Stimulated activated CD4-positive, alpha-beta T cell treated with anti-CD3 and anti-CD28 coated beads, Interleukin-4, amount 100 ng/mL, for 24 hours (primary cell): ENCODE measurements at regions not wholly inside any gene's neighbourhood (a gene's known extent, or its start where the extent isn't known, plus 50 kb on each side); places are given as distances from the start of the nearest gene placed in this dataset.
"Not testable (repeated sequence)": the region's sequence is repeated elsewhere in the genome, so short reads cannot be mapped to it uniquely, and the experiment has no call there.

ENCODE experiments used
- DNase-seq: peaks from one replicate; pipeline ENCODE4 v3.0.0-alpha.2; 2020

DNA sequence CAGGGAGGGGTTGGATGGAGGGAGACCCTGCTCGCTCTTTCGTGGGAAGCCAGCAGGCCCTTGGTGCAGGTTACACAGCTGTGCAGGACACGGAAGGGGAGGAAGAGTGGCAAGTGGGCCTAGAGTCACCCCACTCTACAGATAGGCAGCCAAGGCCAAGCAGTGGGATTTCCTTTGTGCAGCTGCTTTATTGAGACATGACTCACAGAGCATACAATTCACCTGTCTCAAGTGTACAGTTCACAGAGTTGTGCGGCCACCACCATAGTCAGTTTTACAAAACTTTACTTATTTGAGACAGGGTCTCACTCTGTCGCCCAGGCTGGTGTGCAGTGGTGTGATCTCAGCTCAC, 91.2 kb upstream of the CIBAR2 start:
- DNase-seq = no peak

DNA sequence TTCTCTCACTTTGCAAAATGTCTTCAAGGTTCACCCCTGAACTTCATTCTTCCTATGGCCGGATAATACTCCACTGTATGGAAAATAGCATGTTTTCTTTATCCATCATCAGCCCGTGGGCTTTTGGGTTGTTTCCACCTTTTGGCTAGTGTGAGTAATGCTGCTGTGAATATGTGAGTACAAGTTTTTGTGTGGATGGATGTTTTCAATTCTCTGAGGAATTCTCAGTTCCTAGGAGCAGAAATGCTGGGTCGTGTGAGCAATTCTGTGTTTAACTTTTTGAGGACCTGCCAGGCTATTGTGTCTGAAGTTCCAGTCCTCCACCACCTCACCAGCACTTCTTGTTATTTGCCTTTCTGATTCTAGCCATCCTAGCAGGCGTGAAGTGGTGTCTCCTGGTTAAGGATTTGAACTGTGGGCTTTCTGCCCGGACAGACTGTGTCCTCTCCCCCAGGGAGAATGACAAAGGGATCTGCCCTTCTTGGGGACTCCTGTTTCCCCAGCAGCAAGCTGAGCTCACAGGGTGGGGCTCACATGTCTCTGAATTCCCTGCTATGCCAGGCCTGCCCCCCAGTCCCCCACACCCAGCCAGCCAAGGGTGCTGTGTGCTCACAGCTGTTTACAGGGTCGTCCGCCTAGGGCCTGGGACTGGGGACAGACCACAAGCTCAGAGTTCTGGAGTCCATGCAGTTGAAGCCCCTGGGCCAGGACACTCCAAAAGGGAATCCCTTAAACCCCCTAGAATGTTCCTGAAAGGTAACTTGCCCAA, 92.2 kb upstream of the CIBAR2 start:
- no peak for DNase-seq

DNA sequence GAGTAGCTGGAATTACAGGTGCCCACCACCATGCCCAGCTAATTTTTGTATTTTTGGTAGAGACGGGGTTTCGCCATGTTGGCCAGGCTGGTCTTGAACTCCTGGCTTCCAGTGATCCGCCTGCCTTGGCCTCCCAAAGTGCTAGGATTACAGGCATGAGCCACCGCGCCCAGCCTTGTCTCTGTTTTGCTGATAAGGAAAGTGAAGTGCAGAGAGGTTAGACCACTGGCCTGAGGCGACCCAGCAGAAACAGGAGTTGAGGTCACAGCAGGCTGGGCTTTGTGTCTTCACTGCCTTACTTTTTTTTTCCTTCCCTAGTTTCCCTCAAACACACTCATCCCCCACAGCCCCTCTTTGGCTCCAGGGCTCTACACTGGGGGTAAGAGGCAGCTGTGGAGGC, 93.0 kb upstream of the CIBAR2 start:
- not testable (repeated sequence) for DNase-seq

DNA sequence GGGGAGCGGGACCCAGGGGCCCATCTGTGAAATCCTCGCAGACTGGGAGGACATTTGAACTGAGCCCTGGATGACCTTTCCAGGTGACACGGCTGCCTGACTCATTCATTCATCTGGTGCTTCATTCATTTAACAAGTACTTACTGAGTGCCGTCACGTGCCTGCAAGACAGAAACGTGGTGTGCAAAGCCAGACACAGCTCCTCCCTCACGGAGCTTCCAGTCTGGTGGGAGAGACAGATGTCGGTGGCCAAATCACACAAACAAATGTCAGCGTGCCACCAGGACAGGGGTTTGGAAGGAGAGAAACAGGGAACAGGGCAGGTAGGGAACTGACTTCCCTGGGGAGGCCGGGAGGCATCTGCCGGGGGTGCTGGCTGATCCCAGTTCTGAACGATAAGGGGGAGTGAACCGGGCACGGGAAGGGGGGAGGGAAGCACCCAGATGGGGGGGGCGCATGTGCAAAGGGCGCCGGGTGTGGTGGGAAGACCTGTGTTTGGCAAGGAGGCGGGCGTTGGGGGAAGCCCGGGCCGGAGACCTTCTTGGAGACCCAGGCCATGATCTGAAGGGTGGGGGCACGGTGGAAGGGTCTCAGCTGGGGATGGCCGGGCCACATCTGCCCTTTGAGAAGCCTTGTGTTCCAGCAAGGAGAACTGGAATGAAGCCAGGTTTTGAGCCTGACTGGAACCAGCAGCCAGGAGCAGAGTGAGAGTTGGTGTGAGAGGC, 93.6 kb upstream of the CIBAR2 start:
- DNase-seq = no peak

DNA sequence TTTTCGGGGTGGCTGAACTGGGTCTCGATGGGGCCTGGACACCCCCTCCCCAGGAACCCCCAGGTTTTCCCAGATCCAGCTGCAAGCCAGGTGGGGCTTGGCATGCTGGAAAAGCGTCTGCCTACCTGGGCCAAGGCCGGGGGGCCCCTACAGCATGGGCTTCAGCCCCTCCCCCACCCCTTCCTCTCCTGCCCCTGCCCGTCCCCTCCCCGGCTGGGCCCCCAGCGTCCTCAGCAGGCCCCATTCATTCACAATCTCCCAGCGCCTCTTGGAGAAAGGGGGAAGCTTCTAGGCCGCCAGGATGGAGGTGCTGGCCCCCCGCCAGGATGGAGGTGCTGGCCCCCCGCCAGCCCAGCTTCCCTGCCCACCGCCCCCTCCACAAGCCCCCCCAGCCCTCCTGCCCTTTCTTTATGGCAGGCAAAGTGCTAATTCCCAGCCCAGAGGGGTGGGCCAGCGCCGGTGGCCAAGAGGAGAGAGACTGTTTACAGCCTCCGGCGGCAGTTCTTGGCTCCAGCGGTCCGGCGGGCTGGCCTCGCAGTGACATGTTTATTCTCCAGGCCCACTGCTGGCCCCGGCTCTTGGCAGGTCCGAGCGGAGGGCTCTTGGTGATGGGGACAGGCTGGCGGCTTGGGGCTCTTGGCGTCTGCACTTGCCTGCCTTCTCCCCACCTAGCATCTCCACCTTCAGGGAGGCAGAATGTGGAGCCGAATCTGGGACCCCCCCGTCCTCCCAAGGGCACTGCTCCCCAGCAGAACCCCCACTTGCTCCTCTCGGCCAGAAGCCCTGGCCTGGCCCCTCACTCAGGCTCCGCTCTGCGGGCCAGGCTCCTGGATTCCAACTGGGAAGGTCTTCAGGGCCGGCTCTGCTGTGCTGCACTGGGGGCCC, 94.4 kb upstream of the CIBAR2 start:
- DNase-seq = no peak

DNA sequence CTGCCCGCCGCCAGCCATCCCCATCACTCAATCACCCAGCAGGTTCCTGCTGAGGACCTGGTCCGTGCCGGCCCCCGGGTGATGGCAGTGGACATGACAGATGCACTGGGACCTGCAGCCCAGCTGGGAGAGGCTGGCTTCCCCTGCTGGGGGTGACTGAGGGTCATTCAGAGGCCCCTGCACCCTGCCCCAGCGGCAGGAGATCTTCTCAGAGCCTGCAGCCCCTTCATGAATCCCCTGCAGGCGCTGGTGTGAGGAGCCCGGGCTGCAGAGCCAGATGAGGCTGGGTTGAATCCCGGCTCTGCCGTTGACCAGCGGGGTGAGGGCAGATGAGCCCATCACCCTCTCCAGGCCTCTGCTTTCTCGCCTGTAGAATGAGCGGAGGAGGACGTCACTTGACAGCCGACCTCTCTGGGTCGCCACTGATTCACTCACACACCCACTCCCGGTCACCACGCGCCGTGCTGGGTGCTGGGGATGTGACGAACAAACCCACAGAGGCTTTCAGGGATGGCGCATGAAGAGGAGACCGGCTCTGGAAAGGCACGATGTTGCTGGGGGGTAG, 95.2 kb upstream of the CIBAR2 start:
- no peak for DNase-seq

DNA sequence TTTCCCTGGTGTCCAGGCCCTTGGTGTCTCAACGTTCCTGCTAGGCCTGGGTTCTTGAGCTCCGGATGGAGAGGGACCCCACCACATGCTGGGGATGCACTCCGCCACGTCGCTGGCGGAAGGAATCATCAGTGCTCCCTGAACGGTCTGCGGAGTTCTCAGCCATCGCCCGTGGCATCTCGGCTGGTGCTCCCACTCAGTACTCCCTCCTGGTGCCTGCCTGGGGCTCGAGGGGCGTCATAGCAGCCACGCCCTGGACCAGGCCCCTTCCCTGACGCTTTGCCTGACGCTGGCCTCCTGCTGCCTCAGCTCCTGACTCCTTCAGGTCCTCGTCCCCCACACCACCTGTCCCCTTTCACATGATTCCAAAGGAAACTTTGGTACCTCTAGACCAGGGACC, 95.9 kb upstream of the CIBAR2 start:
- no peak for DNase-seq

DNA sequence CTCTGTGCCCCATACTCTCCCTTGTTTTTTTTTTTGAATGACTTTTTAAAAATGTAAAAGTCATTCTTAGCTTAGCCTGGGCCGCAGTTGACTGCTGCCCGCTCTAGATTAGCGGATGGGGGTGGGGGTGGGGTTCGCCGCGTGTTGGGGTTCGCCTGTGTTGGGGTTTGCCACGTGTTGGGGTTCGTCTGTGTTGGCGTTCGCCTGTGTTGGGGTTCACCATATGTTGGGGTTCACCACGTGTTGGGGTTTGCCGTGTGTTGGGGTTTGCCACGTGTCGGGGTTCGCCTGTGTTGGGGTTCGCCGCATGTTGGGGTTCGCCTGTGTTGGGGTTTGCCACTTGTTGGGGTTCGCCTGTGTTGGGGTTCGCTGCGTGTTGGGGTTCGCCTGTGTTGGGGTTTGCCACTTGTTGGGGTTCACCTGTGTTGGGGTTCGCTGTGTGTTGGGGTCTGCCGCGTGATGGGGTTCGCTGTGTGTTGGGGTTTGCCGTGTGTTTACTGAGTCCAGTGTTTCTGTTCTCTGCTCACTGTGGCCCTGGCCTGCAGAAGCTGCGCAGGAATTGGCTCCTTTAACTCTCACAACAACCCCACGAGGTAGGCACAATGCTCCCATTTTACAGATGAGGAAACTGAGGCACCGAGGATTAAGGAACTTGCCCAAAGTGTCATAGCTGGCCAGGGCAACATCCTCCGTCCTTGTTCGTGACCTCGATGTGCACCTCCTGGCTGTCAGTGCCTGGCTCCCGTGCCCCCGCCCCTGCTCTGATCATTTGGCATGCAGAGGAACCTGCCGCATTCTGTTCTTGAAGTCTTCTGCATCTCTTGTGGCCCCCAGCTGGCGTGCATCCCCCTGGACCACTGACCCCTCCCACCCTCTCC, 96.6 kb upstream of the CIBAR2 start:
- DNase-seq = no peak

DNA sequence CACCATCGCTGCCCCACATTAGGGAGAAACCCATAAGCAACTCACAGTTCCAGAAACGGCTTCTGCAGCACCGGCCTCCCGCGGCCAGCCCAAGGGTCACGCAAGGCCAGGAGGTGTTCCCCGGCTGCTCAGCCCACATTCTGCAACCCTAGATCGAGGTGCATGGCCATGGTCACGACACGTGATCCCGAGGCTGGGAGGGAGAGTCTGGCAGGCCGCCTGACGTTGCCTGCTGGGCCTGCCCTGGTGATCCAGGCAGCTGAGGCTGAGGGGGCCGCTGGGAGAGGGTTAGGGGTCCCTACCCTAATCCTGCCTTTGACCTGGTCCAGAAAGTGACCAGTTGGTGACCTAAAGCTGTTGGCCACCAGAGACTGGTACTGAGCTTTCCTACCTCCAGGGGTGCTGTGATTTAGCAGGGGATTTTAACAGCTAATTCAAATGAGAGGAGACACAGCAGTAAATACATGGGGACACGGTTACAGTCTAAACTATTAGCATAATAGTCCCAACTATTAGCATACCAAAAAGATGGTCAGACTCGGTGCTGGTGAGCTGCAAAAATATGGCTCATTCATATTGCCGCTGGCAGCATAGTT, 97.4 kb upstream of the CIBAR2 start:
- DNase-seq = no peak

DNA sequence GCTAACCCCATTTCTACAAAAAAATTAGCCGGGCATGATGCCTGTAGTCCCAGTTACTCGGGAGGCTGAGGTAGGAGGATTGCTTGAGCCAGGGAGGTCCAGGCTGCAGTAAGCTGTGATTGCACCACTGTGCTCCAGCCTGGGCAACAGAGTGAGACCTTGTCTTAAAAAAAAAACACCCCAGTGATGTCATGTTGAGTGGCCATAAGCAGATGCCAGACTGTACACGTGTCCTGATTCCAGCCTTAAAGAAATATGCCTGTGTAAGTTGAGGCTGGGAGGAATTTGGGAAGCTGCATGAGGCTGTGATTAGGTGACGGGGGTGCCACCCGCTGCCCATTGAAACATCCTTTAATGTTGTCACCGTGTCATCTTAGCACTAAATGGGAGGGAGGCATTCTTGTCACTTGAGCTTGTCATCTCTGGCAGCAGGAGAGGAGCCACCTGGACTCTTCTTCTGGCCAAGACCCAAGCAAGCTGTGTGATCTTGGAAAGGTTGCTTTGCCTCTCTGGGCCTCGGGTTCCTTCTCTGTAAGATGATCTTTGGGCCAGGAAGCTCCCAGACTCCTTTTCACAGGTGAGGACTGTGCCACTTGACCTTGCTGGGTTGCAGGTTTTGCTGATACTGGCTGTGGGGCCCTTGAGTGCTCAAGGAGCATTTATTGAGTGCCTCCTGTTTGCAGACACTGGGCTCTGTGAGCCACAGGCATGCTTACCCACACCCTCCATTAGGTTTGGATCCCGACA, 98.3 kb upstream of the CIBAR2 start:
- DNase-seq = no peak

DNA sequence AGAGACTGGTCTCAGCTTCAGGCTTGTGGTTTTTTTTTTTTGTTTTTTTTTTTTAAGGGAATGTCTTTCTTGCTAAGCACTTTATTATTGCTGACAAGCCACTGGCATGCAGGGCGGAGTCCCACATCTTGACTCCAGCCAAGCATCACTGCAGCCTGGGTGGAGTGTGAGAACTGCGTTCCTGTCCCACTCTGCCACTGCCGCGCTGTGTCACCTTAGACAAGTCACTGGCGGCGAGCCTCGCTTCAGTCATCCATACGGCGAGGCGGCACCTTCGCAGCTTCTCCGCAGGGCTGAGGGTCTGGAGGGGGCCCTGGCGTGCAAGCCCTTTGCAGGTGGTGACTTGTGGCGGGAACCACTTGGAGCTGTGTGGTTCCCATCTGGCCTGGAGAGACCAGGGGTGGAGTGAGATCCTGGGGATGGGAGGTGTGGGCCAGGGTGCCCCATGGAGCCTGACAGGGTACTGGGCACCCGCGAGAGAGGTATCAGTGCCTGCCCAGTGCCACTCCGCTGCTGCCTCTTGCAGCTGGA, 99.1 kb upstream of the CIBAR2 start:
- no peak for DNase-seq

DNA sequence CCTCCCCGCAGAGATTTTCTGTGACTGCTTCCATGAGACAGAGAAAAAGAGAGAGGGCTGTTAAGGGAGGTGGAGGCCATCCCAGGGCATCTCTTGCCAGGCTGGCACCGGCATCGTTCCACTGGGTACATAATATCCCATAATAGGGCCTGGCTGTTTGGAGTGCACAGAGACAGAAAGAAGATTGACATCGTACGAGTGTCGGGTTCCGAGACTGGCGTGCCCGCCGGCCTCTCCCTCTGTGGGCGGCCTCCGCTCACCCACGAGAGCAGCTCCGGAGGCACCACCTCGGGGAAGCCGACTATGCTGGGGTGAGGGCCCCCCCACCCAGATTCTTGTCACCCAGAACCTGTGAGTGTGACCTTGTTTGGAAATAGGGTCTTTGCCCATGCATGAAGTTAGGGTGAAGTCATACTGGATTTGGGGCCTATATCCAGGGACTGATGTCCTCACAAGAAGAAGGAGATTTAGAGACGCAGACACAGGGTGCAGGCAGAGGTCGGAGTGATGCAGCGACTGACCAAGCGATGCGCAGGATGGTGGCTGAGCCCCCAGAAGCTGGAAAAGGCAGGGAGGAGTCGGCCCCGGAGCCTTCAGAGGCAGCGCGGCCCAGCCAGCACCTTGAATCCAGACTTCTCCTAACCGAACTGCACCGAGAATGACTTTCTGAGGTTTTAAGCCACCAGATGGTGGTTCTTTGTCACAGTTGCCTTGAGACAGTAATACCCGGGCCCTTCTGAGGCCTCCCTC, 101.8 kb upstream of the CIBAR2 start:
- no peak for DNase-seq

DNA sequence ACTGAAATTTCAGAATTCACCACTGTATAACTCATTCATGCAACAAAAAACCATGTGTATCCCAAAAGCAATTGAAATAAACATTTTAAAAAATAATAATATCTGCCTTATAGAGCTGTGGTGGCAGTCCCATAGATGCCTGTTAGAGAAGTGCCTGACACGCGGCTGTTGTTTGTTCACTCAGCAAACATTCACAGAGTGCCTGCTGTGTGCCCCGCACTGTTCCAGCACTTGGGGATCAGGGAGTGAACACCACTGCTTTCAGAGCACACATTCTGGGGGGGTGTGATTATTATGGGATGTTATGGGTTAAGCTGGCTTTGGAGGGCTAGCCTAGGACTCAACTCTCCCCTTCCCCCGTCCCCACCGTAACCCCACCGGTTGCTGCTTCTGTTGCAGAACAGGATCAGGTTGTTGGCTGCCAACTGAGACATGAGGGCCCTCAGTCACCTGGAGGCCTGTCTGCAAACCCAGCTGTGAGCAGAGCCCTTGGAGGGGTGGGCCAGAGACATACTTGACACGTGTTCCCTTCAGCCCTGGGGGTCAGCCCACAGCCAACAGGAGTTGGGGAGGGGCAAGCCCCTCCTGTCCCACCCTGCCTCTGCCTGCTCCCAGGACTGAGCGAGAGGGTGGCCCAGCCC, 103.3 kb upstream of the CIBAR2 start:
- no peak for DNase-seq

DNA sequence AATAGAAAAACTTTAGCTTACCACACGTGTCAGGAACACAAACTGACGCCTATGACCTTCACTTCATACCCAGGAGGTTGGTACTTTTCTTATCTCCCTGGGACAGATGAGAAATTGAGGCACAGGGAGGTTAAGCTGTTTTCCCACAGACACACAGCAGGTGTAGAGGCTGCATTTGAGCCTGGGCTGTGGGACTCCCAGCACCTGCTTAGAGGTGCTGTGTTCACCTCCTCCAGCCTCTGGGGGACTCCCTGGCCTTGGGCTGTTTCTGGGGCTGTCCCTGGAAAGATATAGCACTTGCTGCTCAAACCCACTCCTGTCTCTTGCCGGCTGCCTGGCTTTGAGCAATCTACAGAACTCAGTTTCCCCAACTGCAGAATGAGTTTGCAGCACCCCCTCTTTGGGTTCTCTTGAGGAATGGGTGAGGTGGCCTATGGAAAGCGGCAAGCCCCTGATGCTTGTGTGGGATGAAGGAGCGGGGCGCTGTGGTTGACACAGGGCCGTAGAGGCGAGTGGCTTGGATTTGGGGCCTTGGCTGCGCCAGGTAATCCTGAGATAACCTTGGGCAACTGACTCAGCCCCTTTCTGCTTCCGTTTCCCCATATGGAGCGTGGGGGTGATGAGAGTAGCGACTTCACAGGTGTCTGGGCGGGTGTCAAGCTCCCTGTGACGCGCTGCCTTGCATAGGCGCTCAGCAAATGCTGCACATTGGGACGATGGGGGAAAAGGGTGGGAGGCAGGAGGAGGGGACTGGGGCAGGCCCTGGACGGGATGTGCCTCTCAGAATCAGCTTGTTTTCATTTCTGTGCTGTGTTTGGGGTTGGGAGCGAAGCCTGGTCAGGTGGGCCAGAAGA, 104.5 kb upstream of the CIBAR2 start:
- no peak for DNase-seq

DNA sequence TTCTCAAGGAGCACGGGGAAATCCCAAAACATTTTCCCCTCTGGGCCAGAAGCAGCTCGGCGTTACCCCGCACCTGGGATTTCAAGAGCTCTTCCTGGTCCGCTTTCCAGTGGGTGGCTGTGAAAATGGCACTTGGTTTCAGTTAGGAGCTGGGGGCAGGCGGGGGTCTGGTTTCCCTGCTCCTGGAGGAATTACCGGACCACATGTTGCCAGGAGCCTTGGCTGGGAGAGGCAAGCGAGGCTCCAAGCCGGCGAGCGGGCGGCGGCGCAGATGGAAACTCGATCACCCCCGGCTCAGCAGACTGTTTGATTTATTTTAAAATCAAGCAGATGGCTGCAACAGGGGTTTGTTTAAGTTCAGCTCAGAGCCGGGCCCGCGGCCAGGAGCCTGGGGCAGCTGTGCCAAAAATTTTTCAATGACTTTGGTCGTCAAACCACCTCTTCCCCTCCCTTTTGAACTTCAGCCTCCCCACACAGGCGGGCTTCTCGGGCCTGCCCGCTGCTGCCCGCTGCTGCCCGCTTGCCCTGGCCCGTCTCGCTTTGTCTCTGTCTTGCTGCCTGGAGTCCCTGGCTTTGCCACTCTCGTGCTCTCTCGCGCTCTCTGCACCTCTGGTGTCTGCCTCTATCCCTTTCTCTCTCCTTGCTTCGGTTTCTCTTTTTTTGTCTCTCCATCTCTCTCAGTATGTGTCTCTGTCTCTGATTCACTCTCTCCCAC, 108.0 kb upstream of the CIBAR2 start:
- DNase-seq = no peak

DNA sequence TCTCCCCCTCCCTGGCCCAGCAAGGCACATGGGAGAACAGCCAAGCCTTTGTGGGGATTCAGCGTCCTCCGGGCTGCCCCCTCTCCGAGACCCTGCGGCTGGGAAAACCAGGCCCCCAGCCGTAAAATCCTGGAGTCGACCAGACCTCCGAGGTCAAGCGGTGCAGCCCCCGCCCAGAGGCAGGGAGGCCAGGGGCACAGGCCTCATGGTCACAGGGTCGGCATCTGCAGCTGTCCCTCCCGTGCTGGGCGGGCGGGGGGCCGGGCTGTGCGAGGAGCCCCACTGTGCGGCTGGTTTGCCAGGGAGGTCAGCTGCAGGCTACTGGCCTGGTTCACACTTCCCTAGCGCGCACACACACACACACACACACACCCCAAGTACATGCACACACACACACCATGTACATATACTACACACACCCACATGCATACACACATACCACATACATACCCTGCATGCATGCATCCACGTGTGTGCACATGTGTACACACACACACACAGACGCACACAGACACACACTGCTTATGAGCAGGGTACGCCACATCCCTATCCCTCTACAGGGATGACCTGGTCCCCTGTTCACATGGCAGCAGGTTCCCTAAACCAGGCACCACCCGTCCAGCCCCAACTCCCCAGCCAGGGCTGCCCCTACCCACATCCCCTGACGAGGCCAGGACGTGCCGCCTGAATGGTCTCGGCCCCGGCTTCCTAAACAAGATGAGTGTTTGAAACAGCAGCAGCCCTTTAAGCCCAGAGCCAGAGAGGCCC, 108.9 kb upstream of the CIBAR2 start:
- no peak for DNase-seq

DNA sequence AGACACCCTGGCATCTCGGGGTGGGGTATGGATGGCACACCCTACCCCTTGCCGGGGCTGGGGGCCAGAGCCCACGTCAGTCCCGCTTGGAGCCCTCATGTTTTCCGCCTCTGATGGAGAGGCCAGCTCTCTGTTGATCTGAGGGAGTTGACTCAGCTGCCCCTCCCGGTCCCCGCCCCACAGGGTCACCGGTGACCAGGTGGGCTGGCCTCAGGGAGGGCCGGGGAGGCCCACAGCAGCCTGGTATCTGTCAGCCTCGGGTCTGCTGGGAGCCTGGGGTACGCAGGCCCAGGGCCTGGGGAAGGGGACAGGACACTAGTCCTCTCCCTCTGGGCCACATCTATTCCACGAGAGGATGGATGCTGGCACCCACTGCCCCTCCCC, 109.5 kb upstream of the CIBAR2 start:
- DNase-seq = no peak
